Heart left ventricle (tissue), 13 donors: ENCODE measurements at regions not wholly inside any gene's neighbourhood (a gene's known extent, or its start where the extent isn't known, plus 50 kb on each side); places are given as distances from the start of the nearest gene placed in this dataset.

Experiments
- CTCF ChIP-seq, 12 donors: fragments of 200-600 bp; sonication (generic) in 4 of 12; IDR thresholded peaks; one replicate each; pipeline versions ENCODE4 v1.5.0 to v1.8.0; 2018 to 2022; ENCODE audit warnings: antibody characterized with exemption in 12 of 12, mild to moderate bottlenecking in 5 of 12
- POLR2A ChIP-seq, 2 donors: fragments of 450-650 bp; IDR thresholded peaks; one replicate each; pipeline ENCODE4 v1.6.1; 2017; ENCODE audit warnings: antibody characterized with exemption in 2 of 2, mild to moderate bottlenecking in 2 of 2, moderate library complexity in 2 of 2
- donor health status: ischemic (EF 13 %, LVEDD 7.1; RV severe dilation, severe dysfunction).
- donor health status: DM: no; HTN: yes; CAD: no.
- donor health status: DM: no; HTN: no; CAD: no.
- donor health status: ischemic (EF 25% LVEDD 6.9; RV normal size, moderate dysfunction).
- donor health status: ischemic (EF 25% LVEDD 5.7; RV mildly dilated, moderate dysfunction).
- donor health status: ischemic (EF 35%, LVEDD 5.7; RV mildly dilated, moderate dysfunction).
- donor health status: nonischemic (EF 11% LVEDD 7.7; RV severe dilation, severe dysfunction).
- donor health status: DM: yes; HTN: yes; CAD: no.
- donor health status: PGD.
- donor health status: ischemic (EF 29% LVEDD 5.4; RV normal size, mild dysfunction).
- donor health status: nonischemic (EF 23%, LVEDD 6.1; RV moderate dilation, normal function).

DNA sequence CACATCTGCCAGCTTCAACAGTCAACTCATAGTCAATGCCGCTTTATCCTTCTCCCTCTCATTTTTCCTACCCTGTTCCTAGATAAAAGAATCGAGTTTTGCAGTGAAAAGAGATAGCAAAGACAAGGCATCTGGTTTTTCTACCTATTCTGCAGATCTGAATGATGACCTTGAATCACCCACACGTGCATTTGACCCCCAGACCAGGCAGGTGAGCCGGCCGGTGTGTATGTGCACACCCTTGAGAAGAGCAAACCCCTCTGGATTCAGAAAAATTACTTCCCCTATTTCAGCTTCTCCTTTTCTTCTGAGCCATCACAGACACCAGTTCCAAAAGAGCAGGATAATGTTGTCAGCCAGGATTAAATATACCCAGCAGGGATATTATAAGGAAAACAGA, 115.6 kb upstream of the ST6GAL2 start:
- no peak for TF ChIP-seq POLR2A (IDR thresholded peaks at IDR 0.05)
- TF ChIP-seq CTCF (IDR thresholded peaks at IDR 0.05) = no peak
